ENCODE measurements at regions not wholly inside any gene's neighbourhood (a gene's known extent, or its start where the extent isn't known, plus 50 kb on each side); places are given as distances from the start of the nearest gene placed in this dataset.

GRCh38 chr15:46652266-46652665, 1017.4 kb downstream of the SQOR start:
- TF ChIP-seq CTCF (IDR thresholded peaks at IDR 0.05): no peak
- no peak for TF ChIP-seq POLR2A (IDR thresholded peaks at IDR 0.05)

Measured in thyroid gland (tissue), 4 donors.